H1 (cell line): ENCODE measurements at regions not wholly inside any gene's neighbourhood (a gene's known extent, or its start where the extent isn't known, plus 50 kb on each side); places are given as distances from the start of the nearest gene placed in this dataset.

ENCODE experiments used
- E2F6 ChIP-seq: IDR thresholded peaks from 2 replicates; pipeline ENCODE4 v1.6.1; 2012; ENCODE audit warnings: inconsistent platforms
- KDM1A ChIP-seq: fragments of 200-600, 300-600 bp; sonication (generic); IDR thresholded peaks from 2 replicates; pipeline ENCODE4 v1.7.1; 2016; ENCODE audit warnings: mild to moderate bottlenecking, low read length, borderline replicate concordance
- NANOG ChIP-seq: IDR thresholded peaks from 2 replicates; pipeline ENCODE4 v1.6.1; 2011; ENCODE audit warnings: low read length, low read depth, mild to moderate bottlenecking, inconsistent platforms; ENCODE audit not compliant: insufficient read depth, poor library complexity, severe bottlenecking
- SP1 ChIP-seq: IDR thresholded peaks from 2 replicates; pipeline ENCODE4 v1.6.1; 2011; ENCODE audit warnings: low read depth, low read length

- TF ChIP-seq KDM1A = no peak
- no peak for TF ChIP-seq NANOG
- TF ChIP-seq SP1 = no peak
- TF ChIP-seq E2F6 = no peak
These were observed 589.0 kb downstream of the GRXCR1 start (continued) for GRCh38 chr4:43481526-43481925.
